HG03108 (cell line): ENCODE measurements at regions not wholly inside any gene's neighbourhood (a gene's known extent, or its start where the extent isn't known, plus 50 kb on each side); places are given as distances from the start of the nearest gene placed in this dataset.

ENCODE experiments used
- ATAC-seq: cut with Tn5 transposase; IDR thresholded peaks from one replicate; pipeline ENCODE4 v1.9.1; 2021; ENCODE audit warnings: moderate library complexity; ENCODE audit not compliant: unreplicated experiment

GRCh38 chrX:129188231-129188630 is 335.1 kb downstream of the SMARCA1 start:
- ATAC-seq, result no peak

GRCh38 chrX:129176710-129177109 is 346.6 kb downstream of the SMARCA1 start:
- ATAC-seq, result no peak

- ATAC-seq, result no peak
Observed at GRCh38 chrX:129161108-129161507, 362.2 kb downstream of the SMARCA1 start.

- no peak for ATAC-seq
Observed at GRCh38 chrX:129158505-129158904, 364.8 kb downstream of the SMARCA1 start.

- ATAC-seq, result no peak
Observed at GRCh38 chrX:129145840-129146272, 377.4 kb downstream of the SMARCA1 start.

- ATAC-seq, result no peak
Observed at GRCh38 chrX:129145385-129145784, 377.9 kb downstream of the SMARCA1 start.

- ATAC-seq, result no peak
Observed at GRCh38 chrX:129144172-129145038, 378.9 kb downstream of the SMARCA1 start.

GRCh38 chrX:129139837-129140598 is 383.3 kb downstream of the SMARCA1 start:
- no peak for ATAC-seq

GRCh38 chrX:129125122-129125914 is 398.0 kb downstream of the SMARCA1 start:
- ATAC-seq, result no peak

GRCh38 chrX:129123795-129124194 is 399.5 kb downstream of the SMARCA1 start:
- no peak for ATAC-seq

- no peak for ATAC-seq
Observed at GRCh38 chrX:129116676-129117470, 406.4 kb downstream of the SMARCA1 start.

GRCh38 chrX:129115935-129116334 is 407.4 kb downstream of the SMARCA1 start:
- no peak for ATAC-seq

GRCh38 chrX:129115104-129115503 is 408.2 kb downstream of the SMARCA1 start:
- ATAC-seq, result peak; percentile 92

GRCh38 chrX:129111081-129111798 is 412.1 kb downstream of the SMARCA1 start:
- no peak for ATAC-seq

- no peak for ATAC-seq
Observed at GRCh38 chrX:129108936-129109335, 414.4 kb downstream of the SMARCA1 start.

GRCh38 chrX:129099207-129099606 is 424.1 kb downstream of the SMARCA1 start:
- ATAC-seq, result no peak

GRCh38 chrX:129097668-129098067 is 425.6 kb downstream of the SMARCA1 start:
- no peak for ATAC-seq

- ATAC-seq, result no peak
Observed at GRCh38 chrX:129093706-129094105, 429.6 kb downstream of the SMARCA1 start.

- no peak for ATAC-seq
Observed at GRCh38 chrX:129092757-129093156, 430.5 kb downstream of the SMARCA1 start.

- ATAC-seq, result no peak
Observed at GRCh38 chrX:129092242-129092641, 431.0 kb downstream of the SMARCA1 start.
